ENCODE measurements at regions not wholly inside any gene's neighbourhood (a gene's known extent, or its start where the extent isn't known, plus 50 kb on each side); places are given as distances from the start of the nearest gene placed in this dataset.

- TF ChIP-seq, protein P1, sequence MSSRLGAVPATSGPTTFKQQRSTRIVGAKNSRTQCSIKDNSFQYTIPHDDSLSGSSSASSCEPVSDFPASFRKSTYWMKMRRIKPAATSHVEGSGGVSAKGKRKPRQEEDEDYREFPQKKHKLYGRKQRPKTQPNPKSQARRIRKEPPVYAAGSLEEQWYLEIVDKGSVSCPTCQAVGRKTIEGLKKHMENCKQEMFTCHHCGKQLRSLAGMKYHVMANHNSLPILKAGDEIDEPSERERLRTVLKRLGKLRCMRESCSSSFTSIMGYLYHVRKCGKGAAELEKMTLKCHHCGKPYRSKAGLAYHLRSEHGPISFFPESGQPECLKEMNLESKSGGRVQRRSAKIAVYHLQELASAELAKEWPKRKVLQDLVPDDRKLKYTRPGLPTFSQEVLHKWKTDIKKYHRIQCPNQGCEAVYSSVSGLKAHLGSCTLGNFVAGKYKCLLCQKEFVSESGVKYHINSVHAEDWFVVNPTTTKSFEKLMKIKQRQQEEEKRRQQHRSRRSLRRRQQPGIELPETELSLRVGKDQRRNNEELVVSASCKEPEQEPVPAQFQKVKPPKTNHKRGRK (CRISPR knock-in tag; IDR thresholded peaks at IDR 0.05): no peak
- peak; percentile 64 for TF ChIP-seq CEBPB (IDR thresholded peaks at IDR 0.05; ENCODE audit: borderline replicate concordance, low read depth, low read length)
Observed at GRCh38 chr14:43369710-43370564, 1137.1 kb downstream of the FSCB start (continued).

DNA sequence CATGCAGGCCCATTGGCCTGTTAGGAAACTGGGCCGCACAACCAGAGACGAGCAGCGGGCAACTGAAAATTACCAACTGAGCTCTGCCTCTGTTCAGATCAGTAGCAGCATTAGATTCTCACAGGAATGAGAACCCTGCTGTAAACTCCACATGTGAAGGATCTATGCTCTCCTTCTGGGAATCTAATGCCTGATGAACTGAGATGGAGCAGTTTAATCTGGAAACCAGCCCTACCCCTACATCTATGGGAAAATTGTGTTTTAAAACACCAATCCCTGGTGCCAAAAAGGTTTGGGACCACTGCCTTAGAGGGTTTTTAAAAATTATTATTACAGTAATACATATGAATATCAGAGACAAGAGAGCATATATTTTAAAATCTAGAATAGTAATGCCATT lies 1144.5 kb downstream of the FSCB start:
- FAIRE-seq: no peak
- no TSS peak for BruUV-seq (replicated peaks)

GRCh38 chr14:43361751-43362150 lies 1145.3 kb downstream of the FSCB start:
- no peak overlapping the region for H3K4me3 ChIP-seq (replicated peaks in 1 of 3; ENCODE audit: insufficient read depth in 1 of 3, low read depth in 2 of 3, low read length in 3 of 3)
- no peaks in the 10 kb centered on the region for H3K27me3 ChIP-seq (ENCODE audit: control insufficient read depth in 1 of 2, insufficient read depth in 2 of 2, low read length in 2 of 2)
- no peaks in the 10 kb centered on the region for H3K4me1 ChIP-seq (ENCODE audit: insufficient read depth, low read length)
- ChIA-PET POLR2A (no interaction called here), CTCF (ENCODE audit: low intra/inter-chr PET ratio, low total read pairs) (no interaction called here)
- H3K9me3 ChIP-seq (ENCODE audit: low read length): no peaks in the 10 kb centered on the region
- no peak overlapping the region for H3K9ac ChIP-seq (ENCODE audit: insufficient read depth, low read depth, low read length)
- no peak overlapping the region for H2AFZ ChIP-seq (ENCODE audit: low read length)
- BruUV-seq (replicated peaks): no TSS peak
- no peak overlapping the region for H3K27ac ChIP-seq (ENCODE audit: extremely low read length, insufficient read depth, low read length)
- in situ Hi-C loops (cut with HindIII; ENCODE audit: extremely low pct_ligation_motif_present, low pct_unique_long_range_greater_than_20kb): no loop called here
- no peaks in the 10 kb centered on the region for H3K36me3 ChIP-seq (replicated peaks in 1 of 2; ENCODE audit: control insufficient read depth in 1 of 2, insufficient read depth in 2 of 2, low read length in 2 of 2)
- intact Hi-C loops (cut with micrococcal nuclease; ENCODE audit: unreplicated experiment): no loop called here
- H3K4me2 ChIP-seq (ENCODE audit: low read depth, low read length): no peak overlapping the region
- DNase-seq (ENCODE audit: low spot score): no peak
- ATAC-seq: no peak
- no peaks in the 10 kb centered on the region for H3K79me2 ChIP-seq (ENCODE audit: insufficient read depth, low read length)
- no peak for FAIRE-seq
- no peaks in the 10 kb centered on the region for H4K20me1 ChIP-seq (ENCODE audit: insufficient read depth, low read length)
- no peak for TF ChIP-seq ZNF18 (CRISPR knock-in tag; IDR thresholded peaks at IDR 0.05; ENCODE audit: insufficient replicate concordance)
- TF ChIP-seq KDM4B (CRISPR knock-in tag; IDR thresholded peaks at IDR 0.05): no peak
- TF ChIP-seq NFIC (IDR thresholded peaks at IDR 0.05; ENCODE audit: low read length): no peak
- TF ChIP-seq ZNF235 (CRISPR knock-in tag; IDR thresholded peaks at IDR 0.05; ENCODE audit: borderline replicate concordance): no peak
- TF ChIP-seq BRF2 (CRISPR knock-in tag; IDR thresholded peaks at IDR 0.05): no peak
- TF ChIP-seq REL (CRISPR knock-in tag; conservative IDR thresholded peaks at IDR 0.05): no peak
- TF ChIP-seq RBM22 (optimal IDR thresholded peaks at IDR 0.05; ENCODE audit: low read length): no peak

More for the DNA sequence above, 1144.5 kb downstream of the FSCB start:
- no peak for TF ChIP-seq BCL6 (CRISPR knock-in tag; IDR thresholded peaks at IDR 0.05)
- no peak for TF ChIP-seq PHF20 (CRISPR knock-in tag; IDR thresholded peaks at IDR 0.05)
- no peak for TF ChIP-seq POGZ (CRISPR knock-in tag; IDR thresholded peaks at IDR 0.05)
- no peak for TF ChIP-seq ZNF180 (CRISPR knock-in tag; IDR thresholded peaks at IDR 0.05; ENCODE audit: borderline replicate concordance, low read depth)
- no peaks in the 10 kb centered on the region for H3K79me2 ChIP-seq (ENCODE audit: insufficient read depth, low read length)
- in situ Hi-C loops (cut with HindIII; ENCODE audit: extremely low pct_ligation_motif_present, low pct_unique_long_range_greater_than_20kb) (no loop called here), intact Hi-C loops (cut with micrococcal nuclease; ENCODE audit: unreplicated experiment) (no loop called here)
- H4K20me1 ChIP-seq (ENCODE audit: insufficient read depth, low read length): no peaks in the 10 kb centered on the region
- H3K4me1 ChIP-seq (ENCODE audit: insufficient read depth, low read length): no peaks in the 10 kb centered on the region
- no peak overlapping the region for H3K9ac ChIP-seq (ENCODE audit: insufficient read depth, low read depth, low read length)
- ChIA-PET CTCF (ENCODE audit: low intra/inter-chr PET ratio, low total read pairs) (no interaction called here), POLR2A (no interaction called here)
- H2AFZ ChIP-seq (ENCODE audit: low read length): no peak overlapping the region
- DNase-seq (ENCODE audit: low spot score) (no peak), ATAC-seq (no peak)
- H3K27ac ChIP-seq (ENCODE audit: extremely low read length, insufficient read depth, low read length): no peak overlapping the region
- H3K27me3 ChIP-seq (ENCODE audit: control insufficient read depth in 1 of 2, insufficient read depth in 2 of 2, low read length in 2 of 2): no peaks in the 10 kb centered on the region
- 37% methylated on average over 3 of the region's 3 CpGs for WGBS (ENCODE audit: low lambda C conversion rate)
- H3K4me2 ChIP-seq (ENCODE audit: low read depth, low read length): no peak overlapping the region
- no peak overlapping the region for H3K4me3 ChIP-seq (replicated peaks in 1 of 3; ENCODE audit: insufficient read depth in 1 of 3, low read depth in 2 of 3, low read length in 3 of 3)
- no peaks in the 10 kb centered on the region for H3K9me3 ChIP-seq (ENCODE audit: low read length)
- H3K36me3 ChIP-seq (replicated peaks in 1 of 2; ENCODE audit: control insufficient read depth in 1 of 2, insufficient read depth in 2 of 2, low read length in 2 of 2): no peaks in the 10 kb centered on the region
